ENCODE measurements at regions not wholly inside any gene's neighbourhood (a gene's known extent, or its start where the extent isn't known, plus 50 kb on each side); places are given as distances from the start of the nearest gene placed in this dataset.

- DNase-seq (ENCODE audit: low spot score) = no peak
Measured at GRCh38 chr6:33967966-33968724, 164.3 kb upstream of the MLN start.

DNA sequence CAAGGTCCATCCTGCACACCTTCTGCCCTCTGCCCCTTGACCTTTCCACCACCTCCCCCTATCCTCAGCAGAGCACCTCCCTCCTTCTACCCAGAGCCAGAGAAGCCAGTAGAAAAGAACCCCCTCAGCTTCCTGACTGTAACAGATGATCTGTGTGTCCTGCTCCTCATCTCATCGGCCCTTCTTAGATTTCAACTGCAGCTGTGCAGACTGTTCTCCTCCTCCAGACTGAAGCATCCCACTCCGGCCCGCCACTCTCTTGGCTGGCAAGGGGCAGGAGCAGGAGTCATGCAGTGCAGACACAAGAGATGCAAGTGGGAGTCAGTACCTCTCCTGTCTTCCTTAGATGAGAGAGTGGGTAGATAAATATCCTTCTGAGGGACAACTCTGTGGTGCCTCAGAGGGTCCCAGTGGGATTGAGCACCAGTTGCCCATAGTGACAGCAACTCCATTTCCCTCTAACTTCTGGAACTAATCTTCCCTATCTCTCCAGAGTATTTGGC, 163.5 kb upstream of the MLN start:
- DNase-seq (ENCODE audit: low spot score) = no peak

GRCh38 chr6:33966536-33966935, 162.7 kb upstream of the MLN start:
- no peak for DNase-seq (ENCODE audit: low spot score)

GRCh38 chr6:33965766-33966165, 162.0 kb upstream of the MLN start:
- DNase-seq (ENCODE audit: low spot score) = no peak

- no peak for DNase-seq (ENCODE audit: low spot score)
Measured at GRCh38 chr6:33964387-33964786, 160.6 kb upstream of the MLN start.

DNA sequence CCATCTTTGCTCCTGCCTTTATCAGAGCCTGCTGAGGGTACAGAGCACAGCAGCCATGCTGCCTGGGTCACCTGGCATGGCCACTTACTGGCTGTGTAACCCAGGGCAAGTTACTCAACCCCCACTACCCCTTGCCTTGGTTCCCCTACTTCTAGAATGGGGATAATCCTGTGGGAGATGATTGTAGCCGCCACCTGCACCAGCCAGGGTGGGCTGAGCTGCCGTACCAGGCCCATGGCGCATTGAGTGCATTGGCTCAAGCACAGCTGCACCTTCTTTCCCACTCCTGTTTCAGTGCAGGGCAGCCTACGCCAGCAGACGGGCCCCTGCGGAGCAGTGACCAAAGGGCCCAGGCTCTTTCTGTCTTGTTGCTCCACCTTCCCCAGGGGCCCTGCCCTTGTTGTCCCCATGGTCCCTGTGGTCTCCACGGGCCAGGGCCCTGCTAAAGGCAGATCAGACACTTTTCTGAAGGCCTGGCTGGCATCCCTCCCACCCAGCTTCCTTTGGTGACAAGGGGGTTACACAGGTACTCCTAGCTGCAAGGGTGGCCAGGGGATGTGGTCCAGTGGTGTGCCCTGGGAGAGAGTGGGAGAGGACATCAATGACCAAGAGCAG, 159.4 kb upstream of the MLN start:
- DNase-seq (ENCODE audit: low spot score) = no peak

DNA sequence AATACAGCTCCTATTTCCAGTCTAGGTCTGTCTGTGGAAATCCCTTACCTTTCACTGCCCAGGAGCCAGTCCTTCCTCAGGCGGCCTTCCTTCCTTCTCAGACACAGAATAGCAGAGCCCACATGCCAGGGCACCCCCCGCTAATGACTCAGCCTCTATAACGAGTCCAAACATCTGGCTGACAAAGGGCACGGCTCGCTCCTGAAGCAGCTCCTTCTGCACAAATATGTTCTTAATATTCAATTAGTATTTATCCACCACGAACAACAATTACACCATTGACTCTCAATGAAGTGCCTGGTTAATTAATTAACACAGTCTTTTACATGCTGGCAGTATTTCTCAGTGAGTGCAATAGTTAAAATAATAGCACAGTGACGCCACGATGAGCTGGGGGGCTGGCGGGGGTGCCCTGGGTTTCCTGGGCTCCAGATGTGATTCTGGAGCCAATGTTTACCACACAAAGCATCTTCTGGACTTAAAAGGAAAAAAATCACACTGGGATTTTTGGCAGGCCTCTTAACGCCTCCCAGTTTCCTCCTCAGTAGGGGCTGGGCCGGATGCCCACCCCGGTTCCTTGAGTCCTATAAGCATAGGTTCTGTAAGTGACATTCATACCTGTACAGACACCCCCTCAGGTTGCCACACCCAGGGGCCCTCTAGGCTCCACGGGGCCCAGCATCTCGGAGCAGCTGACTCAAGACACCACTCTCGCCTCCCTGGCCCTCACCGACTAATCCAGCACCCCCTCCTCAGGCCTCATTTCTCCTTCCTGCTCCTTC, 158.6 kb upstream of the MLN start:
- DNase-seq (ENCODE audit: low spot score) = no peak

DNA sequence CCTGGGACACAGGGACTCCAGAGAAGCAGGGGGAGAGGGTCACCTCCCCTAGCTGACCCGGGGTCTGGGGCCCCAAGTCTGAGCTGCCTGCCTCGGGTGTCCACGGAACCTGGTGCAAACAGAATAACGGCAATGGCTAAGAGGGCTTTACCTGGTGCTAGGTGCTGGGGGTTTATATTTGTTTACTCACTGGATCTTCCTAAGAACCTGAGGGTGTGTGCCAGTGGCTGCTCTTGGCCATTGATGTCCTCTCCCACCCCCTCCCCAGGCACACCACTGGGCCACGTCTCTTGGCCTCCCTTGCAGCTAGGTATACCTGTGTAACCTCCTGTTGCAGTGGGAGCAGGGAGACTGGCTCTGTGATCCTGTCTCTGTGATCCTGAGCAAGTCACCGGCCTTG, 157.9 kb upstream of the MLN start:
- no peak for DNase-seq (ENCODE audit: low spot score)

GRCh38 chr6:33960345-33961313, 156.8 kb upstream of the MLN start:
- no peak for DNase-seq (ENCODE audit: low spot score)

- no peak for DNase-seq (ENCODE audit: low spot score)
Measured at GRCh38 chr6:33959661-33960344, 156.0 kb upstream of the MLN start.

- no peak for DNase-seq (ENCODE audit: low spot score)
Measured at GRCh38 chr6:33959329-33959651, 155.5 kb upstream of the MLN start.

DNA sequence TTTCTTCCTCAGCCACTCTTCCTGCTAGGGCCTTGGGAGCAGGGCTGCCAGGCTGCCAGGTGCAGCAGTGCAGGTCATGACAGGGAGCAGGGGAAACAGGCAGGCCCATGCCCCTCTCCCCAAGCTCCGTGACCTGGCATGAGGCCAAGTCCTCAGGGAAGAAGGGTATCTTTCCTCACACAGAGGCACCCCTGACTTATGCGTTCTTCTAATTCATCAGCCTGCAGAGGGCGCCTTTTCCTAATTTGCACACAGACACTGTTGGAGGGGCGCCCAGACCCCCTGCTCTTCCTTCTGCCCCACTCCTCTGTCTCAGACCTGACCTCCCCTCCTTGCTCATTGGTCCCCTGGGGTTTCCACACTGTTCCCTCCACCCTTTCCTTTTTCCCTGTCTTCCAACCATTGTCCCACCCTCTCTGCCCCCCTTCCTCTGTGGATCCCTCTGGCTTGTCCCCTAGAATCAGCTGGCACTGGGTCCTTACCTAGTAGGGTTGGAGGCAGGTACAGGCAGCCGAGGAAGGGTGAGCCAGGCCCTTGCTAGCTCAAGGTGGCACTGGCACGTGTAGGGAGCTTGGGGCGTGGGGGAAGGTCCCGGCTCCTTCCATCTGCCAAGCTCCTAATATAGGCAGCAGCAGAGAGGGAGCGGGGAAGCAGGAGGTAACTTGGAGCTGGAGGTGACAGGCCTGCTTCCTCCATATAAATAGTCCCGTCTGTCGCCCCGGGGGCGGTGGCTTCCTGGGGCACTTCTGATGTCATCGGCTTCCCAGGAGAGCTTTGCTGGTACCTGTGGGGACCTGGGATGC, 154.9 kb upstream of the MLN start:
- DNase-seq (ENCODE audit: low spot score) = peak; percentile 57

DNA sequence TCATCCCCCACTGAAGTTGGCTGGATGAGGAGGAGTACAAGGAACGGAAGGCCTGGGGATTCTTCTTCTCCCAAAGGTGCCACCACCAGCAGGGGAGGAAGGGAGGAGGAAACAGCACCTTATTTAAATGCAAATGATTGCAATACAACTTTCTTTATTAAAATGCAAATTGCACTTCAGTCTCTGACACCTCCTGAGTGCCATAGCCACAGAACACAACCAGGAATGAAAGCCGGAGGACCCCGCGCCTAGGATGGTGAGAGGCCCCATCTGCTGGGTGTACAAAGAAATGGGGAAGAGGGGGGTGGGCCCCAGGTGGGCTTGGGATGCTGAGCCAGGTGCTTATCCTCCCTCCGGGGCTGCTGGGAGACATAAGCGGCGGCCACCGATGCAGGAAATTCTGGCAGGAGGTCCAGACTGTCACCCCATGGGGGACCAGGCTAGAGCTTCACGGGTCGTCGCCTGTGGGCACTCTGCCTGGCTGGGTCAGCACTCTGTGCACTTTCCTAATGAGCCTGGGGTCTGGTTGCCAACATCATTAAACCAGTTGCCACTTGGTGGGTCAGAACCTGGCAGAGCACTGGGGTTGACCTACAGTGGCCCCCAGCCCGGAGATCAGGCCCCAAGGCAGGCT, 154.2 kb upstream of the MLN start:
- no peak for DNase-seq (ENCODE audit: low spot score)

DNA sequence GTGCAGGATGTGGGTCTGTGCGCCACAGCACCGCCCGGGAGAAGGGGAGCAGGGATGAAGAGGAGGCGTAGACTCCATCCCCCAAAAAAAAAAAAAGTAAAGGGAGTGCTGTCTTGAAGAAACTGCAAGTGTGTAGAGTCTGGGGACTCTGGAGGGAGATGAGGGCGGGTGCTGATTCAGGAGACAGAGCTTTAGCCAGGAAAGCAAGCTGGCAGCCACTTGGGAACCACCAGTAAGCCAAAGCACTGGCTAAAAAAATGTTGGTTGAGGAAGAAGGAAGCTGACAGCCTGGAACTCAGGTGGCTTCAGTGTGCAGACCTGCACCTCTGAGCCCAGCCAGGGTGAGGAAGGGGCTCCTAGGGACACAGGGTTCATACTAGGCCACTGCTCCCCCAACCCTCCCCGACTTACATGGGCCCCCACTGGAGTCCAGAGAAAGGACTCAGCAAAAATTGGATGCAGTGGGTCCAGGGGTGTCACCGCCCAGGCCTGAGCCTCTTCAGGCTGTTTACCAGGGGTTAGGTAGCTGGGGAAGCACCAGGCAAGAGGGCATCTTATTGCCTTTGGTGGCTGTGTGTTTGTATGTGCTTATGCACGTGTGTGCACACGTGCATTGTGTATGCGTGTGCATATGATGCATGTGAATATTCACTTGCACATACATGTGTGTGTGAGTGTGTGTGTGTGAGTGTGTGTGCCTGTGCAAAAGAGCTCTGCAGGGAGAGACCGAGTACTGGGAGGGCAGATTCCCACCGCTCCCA, 153.5 kb upstream of the MLN start:
- DNase-seq (ENCODE audit: low spot score) = no peak

GRCh38 chr6:33956206-33956605, 152.4 kb upstream of the MLN start:
- DNase-seq (ENCODE audit: low spot score) = no peak

DNA sequence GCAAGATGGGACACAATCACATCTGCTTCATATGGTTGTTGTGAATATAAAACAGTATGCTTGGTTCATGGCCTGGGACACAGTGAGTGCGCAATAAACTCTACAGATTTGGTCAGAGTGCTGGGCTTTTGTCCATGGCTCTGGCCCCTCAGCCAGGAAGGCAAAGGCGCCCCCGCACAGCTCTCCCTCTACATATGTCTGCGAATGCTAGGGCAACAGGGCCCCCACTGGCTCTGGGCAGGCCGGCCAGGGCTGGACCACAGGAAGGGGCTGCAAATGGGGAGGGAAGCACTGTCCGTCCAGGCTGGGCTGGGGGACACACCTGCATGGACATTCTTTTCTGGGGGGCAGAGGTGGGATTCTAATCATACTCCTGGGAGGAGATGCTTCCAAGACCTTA, 151.8 kb upstream of the MLN start:
- DNase-seq (ENCODE audit: low spot score) = no peak

DNA sequence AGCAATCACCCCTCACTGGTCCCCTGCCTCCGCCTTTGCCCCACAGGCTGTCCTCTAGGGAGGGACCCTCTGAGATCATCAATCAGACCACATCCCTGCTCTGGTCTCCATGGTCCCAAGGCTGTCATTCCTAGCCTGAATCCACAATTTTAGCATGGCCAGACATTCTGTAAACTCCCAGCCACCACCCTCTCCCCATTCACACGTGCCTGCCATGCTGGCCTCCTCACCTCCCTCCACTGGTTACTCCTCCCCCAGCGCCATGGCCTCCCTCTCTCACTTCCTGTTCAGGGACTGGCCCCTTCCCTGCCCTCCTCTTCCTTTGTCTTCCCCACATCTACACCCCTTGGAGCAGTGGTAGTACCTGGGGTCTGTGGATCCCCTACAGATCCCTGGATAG, 150.7 kb upstream of the MLN start:
- DNase-seq (ENCODE audit: low spot score) = no peak

GRCh38 chr6:33953171-33953570, 149.4 kb upstream of the MLN start:
- DNase-seq (ENCODE audit: low spot score) = no peak

DNA sequence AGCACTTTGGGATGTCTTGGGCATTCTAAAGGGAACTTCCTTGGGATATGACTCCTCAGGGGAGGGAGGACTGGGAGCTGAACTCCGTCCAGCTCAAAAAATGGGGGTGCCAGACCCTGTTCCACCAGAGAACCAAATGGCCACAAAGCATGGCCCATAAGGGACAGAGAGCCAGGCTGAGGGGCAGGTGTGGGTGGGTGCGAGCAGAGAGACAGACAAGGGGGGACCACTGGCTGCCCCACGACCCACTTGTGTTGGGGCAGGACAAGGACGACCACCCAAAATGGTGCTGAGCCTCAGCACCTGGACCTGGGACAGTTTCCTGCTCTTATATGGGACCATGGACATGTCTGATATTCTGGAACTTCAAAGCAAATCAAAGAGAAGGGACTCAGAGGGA, 148.2 kb upstream of the MLN start:
- no peak for DNase-seq (ENCODE audit: low spot score)
